NOMO-1 treated with DMSO at 0.1 percent for 48 hours (cell line): ENCODE measurements at regions not wholly inside any gene's neighbourhood (a gene's known extent, or its start where the extent isn't known, plus 50 kb on each side); places are given as distances from the start of the nearest gene placed in this dataset.
A peak's percentile ranks its signal among the peaks of the same experiment; 100 is the strongest.
"Not testable (repeated sequence)": the region's sequence is repeated elsewhere in the genome, so short reads cannot be mapped to it uniquely, and the experiment has no call there.

Source experiments
- DNase-seq: peaks from one replicate; lab custom pipeline; 2025; ENCODE audit not compliant: unreplicated experiment; lab: John Stamatoyannopoulos, UW

- DNase-seq = no peak
These were observed 52.0 kb downstream of the ZC3H11B start for GRCh38 chr1:219560856-219561255.

- no peak for DNase-seq
These were observed 53.0 kb downstream of the ZC3H11B start for GRCh38 chr1:219559899-219560298.

- DNase-seq = no peak
These were observed 57.1 kb downstream of the ZC3H11B start for GRCh38 chr1:219555806-219556205.

DNA sequence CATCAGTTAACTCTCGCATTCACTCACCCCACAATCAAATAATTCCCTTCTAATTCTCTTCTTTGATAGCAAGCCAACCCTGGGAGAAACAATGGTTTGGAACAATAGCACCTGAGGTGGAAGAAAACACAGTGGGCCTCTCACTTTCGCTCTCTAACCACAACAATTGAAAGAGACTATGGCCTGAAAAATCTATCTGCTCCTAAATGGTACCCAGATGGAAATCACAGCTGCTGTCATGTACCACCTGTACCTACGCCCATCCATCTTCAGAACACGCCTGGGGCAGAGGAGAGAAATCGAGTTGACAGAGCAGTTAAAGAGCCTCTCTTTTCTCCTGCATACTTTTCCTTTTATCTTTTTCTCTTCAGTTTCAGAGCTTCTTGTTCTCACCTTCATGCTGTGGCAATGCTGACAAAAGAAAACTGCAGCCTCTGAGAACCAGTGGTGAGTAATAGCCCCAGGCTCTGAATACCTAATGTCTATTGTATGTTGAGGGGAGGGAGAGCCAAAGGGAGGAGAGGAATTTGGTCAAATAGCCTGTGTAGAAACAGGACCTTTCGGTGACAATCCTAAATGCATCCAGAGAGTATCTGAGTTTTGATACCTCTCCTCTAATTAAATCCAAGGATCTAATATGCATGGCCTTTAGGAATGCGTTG, 57.7 kb downstream of the ZC3H11B start:
- no peak for DNase-seq

- no peak for DNase-seq
These were observed 58.9 kb downstream of the ZC3H11B start for GRCh38 chr1:219553934-219554502.

DNA sequence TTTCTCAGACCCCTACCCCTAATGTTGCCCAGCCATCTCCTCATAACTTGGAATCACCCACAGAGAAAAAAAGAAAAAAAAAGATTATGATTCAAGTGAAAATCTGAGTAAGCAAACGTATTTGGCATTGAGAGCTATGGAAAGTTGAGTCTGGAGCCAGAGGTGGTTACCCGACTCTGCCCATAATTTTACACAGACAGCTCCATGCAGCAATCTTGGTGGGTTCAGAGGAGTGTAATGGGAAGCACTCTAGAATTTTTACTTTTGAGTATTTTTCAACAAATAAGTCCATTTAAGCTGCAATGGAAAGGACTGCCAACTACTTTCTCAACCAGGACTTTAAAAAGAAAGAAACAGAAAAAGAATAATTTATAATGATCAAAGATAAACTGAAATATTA, 62.7 kb downstream of the ZC3H11B start:
- DNase-seq = no peak

DNA sequence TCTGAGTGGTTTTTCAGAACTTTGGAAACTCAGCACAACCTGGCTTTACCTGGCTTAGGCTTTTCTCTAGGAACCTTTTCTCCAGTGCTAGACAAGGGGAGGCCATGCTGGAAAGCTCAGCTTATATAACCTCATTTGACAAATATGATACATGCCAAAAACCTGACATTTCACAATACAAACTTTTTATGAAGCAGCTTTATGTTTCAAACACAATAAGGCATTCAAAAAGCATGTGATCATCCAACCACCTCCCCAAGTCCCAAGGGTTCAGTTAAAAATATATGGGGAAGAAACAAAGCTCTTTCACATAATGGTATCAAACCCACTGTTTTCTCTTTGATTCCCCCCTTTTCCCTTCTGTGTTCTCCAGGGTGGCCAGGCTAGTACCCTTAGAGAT, 63.7 kb downstream of the ZC3H11B start:
- DNase-seq = no peak

DNA sequence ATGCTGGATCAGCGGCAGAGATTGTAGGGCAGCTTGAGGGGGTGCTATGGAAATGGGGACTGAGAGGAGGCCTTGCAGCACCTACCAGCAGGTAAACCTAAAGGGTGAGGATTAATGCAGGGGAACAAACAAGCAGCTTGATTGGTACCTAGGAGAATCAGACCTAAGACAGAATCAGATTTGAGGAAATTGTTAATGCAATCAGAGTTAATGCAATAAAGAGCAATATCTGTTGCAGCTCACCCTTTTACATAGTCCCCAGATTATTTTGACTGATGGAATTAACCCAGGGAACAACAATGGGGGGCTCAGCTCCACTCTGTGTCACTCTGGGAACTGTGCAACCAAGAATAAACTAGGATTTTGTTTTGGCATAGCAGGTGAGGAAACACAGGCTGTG, 64.5 kb downstream of the ZC3H11B start:
- DNase-seq = no peak

GRCh38 chr1:219545756-219546155, 67.1 kb downstream of the ZC3H11B start:
- not testable (repeated sequence) for DNase-seq

DNA sequence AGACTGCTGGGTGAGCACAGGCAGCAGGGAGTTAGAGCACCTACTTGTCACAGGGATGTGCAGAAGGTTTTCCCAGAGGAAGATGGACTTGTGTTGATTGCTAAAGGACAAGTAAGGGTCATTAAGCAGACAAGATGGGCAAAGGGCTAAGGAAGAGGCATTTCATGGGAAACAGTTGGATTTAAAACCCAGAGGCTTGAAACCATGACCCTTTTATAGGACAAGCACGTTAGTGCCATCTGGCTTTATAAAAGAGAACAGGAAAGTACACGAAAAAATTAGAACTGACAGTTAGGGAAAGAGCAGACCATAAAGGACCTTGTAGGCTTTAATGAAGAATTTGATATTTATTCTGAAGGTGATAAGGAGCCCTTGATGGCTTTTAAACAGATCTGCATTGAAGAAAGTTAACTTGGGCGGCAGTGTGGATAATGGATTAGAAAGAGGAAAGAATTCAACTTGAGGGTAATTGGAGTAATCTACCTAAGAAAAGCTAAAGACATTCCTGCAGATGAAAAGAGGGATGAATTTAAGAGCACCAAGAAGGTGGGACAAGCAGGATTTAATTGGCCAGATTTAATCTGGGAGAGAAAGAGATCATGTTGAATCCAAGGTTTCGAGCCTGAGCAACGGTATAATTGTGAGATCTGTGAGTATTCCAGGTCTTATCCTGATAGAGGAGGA, 68.6 kb downstream of the ZC3H11B start:
- no peak for DNase-seq

DNA sequence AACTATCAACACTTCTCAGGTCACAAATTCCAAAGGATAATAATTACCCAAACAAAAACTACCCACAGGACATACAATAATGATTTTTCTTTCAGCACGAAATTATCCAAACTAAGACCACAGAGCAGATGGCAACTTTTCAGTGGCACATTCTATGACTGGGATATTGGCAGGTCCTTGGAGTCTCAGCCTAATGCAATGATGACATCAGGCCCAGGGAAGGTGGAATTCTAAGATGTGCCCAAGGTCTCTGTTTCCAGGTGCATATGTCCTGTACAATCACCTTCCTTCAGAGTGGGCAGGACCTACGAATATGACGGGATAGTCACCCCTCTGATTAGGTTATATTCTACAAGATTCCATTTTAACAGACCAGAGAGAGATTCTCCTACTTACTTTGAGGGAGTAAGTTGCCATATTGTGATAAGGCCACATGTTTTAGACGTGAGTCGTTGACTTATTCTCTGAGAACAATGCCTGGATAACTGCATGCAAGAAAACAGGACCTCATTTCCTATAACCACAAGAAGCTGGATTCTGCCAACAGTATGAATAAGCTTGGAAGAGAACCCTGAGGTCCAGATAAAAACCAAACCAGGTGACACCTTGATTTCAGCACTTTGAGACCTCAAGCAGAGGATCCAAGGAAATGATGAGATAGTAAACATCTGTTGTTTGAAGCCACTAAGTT, 69.9 kb downstream of the ZC3H11B start:
- DNase-seq = no peak

DNA sequence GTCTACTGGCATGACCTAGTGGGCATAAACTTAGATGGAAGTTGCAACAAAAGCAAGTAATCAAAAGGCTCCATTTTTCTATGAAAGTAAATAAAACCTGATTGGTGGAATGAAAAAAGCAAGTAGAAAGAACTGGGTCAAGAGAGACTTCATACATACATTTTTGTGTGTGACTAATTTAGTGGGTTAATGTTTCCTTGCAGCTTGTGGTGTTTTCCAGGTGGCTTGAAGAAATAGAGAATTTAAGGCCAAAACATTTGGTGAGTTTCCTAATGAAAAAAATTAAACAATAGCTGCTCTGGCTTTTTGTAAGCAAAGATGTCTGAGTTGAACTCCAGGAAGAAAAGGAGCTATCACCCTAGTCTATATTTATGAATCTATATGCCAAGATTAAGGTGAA, 71.0 kb downstream of the ZC3H11B start:
- DNase-seq = no peak

DNA sequence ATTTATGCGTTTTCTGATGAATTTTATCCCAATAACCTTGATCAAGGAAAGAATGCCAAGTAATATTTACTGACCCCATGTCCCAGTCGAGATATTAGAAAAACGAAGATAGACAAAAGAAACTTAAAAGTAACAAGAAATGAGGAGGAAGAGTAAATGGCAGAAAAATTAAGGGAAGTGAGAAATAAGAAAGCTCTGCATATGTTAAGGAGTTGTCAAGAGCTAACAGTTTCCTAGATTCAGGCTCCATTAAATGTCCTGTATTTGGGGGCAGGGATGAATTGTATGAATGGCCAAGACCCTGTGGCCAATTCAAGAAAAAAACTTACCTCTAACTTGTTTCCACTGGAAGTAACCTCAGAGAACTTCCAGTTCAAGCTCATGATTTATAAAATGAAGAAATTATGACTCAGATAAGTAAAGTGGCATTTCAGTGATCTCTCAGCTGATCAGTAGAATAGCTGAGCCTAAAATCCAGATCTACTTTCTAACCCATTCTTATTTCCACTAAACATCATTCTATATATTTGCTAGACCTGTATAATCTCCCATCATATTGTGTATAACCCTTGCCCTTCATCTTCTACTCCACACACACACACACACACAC, 73.2 kb downstream of the ZC3H11B start:
- DNase-seq = no peak

GRCh38 chr1:219538886-219539285, 74.0 kb downstream of the ZC3H11B start:
- DNase-seq = no peak

GRCh38 chr1:219537223-219537631, 75.7 kb downstream of the ZC3H11B start:
- DNase-seq = no peak

- no peak for DNase-seq
These were observed 76.9 kb downstream of the ZC3H11B start for GRCh38 chr1:219536038-219536437.

GRCh38 chr1:219534991-219535390, 77.9 kb downstream of the ZC3H11B start:
- DNase-seq = no peak

- no peak for DNase-seq
These were observed 79.6 kb downstream of the ZC3H11B start for GRCh38 chr1:219533280-219533679.

- peak; percentile 7 for DNase-seq
These were observed 83.8 kb downstream of the ZC3H11B start for GRCh38 chr1:219529116-219529515.

GRCh38 chr1:219528633-219529032, 84.3 kb downstream of the ZC3H11B start:
- DNase-seq = no peak

- DNase-seq = no peak
These were observed 84.9 kb downstream of the ZC3H11B start for GRCh38 chr1:219527994-219528393.
